ENCODE measurements at regions not wholly inside any gene's neighbourhood (a gene's known extent, or its start where the extent isn't known, plus 50 kb on each side); places are given as distances from the start of the nearest gene placed in this dataset.

DNA sequence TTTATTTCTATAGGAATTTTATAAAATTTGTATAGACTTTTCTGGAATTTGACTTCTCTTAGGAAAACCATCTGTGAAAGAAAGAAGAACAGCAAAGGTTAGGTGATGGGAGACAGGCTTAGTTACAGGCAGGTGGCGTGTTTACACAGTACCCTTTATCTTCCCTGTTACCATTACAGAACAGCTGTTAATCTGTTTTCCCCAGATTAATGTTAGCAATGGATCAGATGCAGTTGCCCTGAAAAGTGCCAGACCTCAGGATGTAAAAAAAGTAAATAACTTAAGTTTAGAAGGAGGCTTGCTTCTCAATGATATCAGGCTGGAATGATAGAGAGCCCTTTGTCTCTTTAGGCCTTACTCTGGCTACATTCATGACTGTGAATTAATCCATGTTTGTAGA lies 1186.5 kb upstream of the TENM4 start:
- Histone ChIP-seq H3K18ac (ENCODE audit: insufficient read length, low read depth, low read length) (no peak overlapping the region), H2BK12ac (ENCODE audit: insufficient read length, low read depth, low read length) (no peak overlapping the region), H2AFZ (ENCODE audit: low read length) (no peak overlapping the region), H4K5ac (ENCODE audit: insufficient read length, low read depth, low read length) (no peak overlapping the region), H4K8ac (replicated peaks; ENCODE audit: insufficient read length, low read depth, low read length) (no peak overlapping the region), H3K27me3 (ENCODE audit: insufficient read depth, low read length) (no peaks in the 10 kb centered on the region), H3K9ac (ENCODE audit: extremely low read depth, insufficient read length, low read length) (no peak overlapping the region), H3T11ph (ENCODE audit: low read length) (no peak overlapping the region), H2BK20ac (ENCODE audit: low read depth, low read length, poor library complexity, severe bottlenecking) (no peak overlapping the region), H3K4me2 (ENCODE audit: insufficient read depth, insufficient read length, low read length) (no peak overlapping the region), H4K91ac (ENCODE audit: insufficient read length, low read depth, low read length) (no peak overlapping the region), H3K23ac (ENCODE audit: insufficient read length, low read depth, low read length) (no peak overlapping the region), H2BK120ac (ENCODE audit: low read depth, low read length, poor library complexity, severe bottlenecking) (no peak overlapping the region), H3K9me3 (ENCODE audit: control insufficient read depth, low read depth, low read length) (no peaks in the 10 kb centered on the region), H3K56ac (ENCODE audit: insufficient read length, low read depth, low read length) (no peak overlapping the region), H3K27ac (ENCODE audit: insufficient read length, low read depth, low read length) (no peak overlapping the region), H3K79me1 (ENCODE audit: insufficient read depth, low read depth, low read length, poor library complexity, severe bottlenecking) (no peaks in the 10 kb centered on the region), H2BK15ac (ENCODE audit: low read depth, low read length) (no peak overlapping the region), H3K4ac (ENCODE audit: low read depth, low read length) (no peak overlapping the region), H2BK5ac (ENCODE audit: insufficient read length, low read length) (no peak overlapping the region), H2AK5ac (ENCODE audit: insufficient read length, low read length) (no peak overlapping the region), H3K79me2 (ENCODE audit: insufficient read depth, low read length) (no peaks in the 10 kb centered on the region), H3K4me1 (ENCODE audit: insufficient read depth, low read length) (no peaks in the 10 kb centered on the region), H3K23me2 (ENCODE audit: insufficient read length, low read depth, low read length, poor library complexity, severe bottlenecking) (no peaks in the 10 kb centered on the region), H4K20me1 (ENCODE audit: control insufficient read depth, insufficient read depth, insufficient read length) (no peaks in the 10 kb centered on the region), H3K14ac (ENCODE audit: insufficient read depth, low read length) (no peak overlapping the region)
- H3K4me3 Mint-ChIP-seq: no peak overlapping the region
- no peak overlapping the region for H3K27ac Mint-ChIP-seq
- no CpG with 5 or more reads among the region's 1 CpG for WGBS (ENCODE audit: extremely low coverage, insufficient read length, low lambda C conversion rate)
- no peaks in the 10 kb centered on the region for H3K27me3 Mint-ChIP-seq (ENCODE audit: low read depth)
- H3K4me1 Mint-ChIP-seq: peaks cover 29 to 37% of the 10 kb centered on the region in 2 experiments
- no peaks in the 10 kb centered on the region for H3K36me3 Mint-ChIP-seq (ENCODE audit: insufficient read depth in 1 of 3, low read depth in 3 of 3)
- no peaks in the 10 kb centered on the region for H3K9me3 Mint-ChIP-seq
- TF ChIP-seq, protein P1, sequence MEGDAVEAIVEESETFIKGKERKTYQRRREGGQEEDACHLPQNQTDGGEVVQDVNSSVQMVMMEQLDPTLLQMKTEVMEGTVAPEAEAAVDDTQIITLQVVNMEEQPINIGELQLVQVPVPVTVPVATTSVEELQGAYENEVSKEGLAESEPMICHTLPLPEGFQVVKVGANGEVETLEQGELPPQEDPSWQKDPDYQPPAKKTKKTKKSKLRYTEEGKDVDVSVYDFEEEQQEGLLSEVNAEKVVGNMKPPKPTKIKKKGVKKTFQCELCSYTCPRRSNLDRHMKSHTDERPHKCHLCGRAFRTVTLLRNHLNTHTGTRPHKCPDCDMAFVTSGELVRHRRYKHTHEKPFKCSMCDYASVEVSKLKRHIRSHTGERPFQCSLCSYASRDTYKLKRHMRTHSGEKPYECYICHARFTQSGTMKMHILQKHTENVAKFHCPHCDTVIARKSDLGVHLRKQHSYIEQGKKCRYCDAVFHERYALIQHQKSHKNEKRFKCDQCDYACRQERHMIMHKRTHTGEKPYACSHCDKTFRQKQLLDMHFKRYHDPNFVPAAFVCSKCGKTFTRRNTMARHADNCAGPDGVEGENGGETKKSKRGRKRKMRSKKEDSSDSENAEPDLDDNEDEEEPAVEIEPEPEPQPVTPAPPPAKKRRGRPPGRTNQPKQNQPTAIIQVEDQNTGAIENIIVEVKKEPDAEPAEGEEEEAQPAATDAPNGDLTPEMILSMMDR (conservative IDR thresholded peaks at IDR 0.05): no peak
- no peak for DNase-seq

Measured in H9 (cell line).